ENCODE measurements at regions not wholly inside any gene's neighbourhood (a gene's known extent, or its start where the extent isn't known, plus 50 kb on each side); places are given as distances from the start of the nearest gene placed in this dataset.

DNA sequence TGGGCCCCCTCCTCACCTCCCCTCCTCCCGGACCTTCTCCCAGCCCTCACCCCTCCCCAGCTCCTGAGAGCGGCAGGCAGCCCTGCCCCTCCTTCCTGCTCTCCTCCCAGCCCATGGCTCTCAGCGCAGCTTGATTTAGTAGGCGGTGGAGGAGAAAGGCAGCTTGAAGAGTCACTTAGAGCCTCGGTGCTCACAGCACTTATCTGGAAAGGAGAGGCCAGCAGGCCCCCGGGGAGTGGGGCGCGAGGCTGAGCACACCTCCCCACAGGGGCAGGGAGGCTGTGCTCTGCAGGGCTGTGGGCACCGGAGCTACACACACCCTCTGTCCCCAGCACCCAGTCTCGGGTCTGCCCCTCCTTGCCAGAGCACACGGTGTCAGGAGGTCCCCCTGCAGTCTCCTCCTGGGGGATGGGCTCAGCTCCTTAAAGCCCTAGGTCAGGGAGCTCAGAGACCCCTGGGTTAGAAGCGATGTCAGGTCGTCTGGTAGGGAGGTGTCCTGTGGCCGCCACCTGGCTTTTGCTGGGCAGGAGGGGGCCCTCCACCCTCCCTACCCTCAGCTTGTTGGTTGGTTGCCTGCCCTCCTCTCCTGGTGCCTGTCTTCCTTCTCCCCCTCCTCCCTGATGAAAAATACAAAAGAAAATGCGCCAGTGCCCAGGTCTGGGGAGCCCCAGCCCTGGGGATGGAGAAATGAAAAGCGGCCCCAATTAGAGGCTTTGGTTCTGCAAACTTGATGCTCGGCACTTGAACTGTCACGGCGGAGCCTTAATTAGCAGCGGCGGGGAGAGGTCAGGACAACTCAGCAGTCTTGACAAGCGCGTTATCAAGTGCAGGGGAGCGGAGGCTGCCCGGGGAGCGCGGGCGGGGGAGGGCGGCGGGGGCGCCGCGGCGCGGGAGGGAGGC, 151.1 kb upstream of the GSE1 start:
- peaks cover 28% of the 10 kb centered on the region for H3K27me3 ChIP-seq (ENCODE audit: low read depth, low read length)
- no peaks in the 10 kb centered on the region for H3K9me3 ChIP-seq (ENCODE audit: insufficient read depth, low read length)
- H4K20me1 ChIP-seq (ENCODE audit: insufficient read depth, low read length), result no peaks in the 10 kb centered on the region
- no peaks in the 10 kb centered on the region for H3K79me2 ChIP-seq (ENCODE audit: low read length)
- no peak overlapping the region for H3K4me2 ChIP-seq (ENCODE audit: low read length)
- no peak overlapping the region for H3K4me3 ChIP-seq (ENCODE audit: low read length)
- H3K36me3 ChIP-seq (replicated peaks; ENCODE audit: low read depth, low read length), result no peaks in the 10 kb centered on the region
- H3K4me1 ChIP-seq (ENCODE audit: low read length), result no peaks in the 10 kb centered on the region
- no peak overlapping the region for H3K27ac ChIP-seq (ENCODE audit: low read length)
- H3K9ac ChIP-seq (ENCODE audit: low read length), result no peak overlapping the region
- no peak overlapping the region for H2AFZ ChIP-seq (ENCODE audit: low read depth, low read length)
- no peak for TF ChIP-seq EZH2phosphoT487 (IDR thresholded peaks at IDR 0.05; ENCODE audit: low read depth)
- TF ChIP-seq, protein P1, sequence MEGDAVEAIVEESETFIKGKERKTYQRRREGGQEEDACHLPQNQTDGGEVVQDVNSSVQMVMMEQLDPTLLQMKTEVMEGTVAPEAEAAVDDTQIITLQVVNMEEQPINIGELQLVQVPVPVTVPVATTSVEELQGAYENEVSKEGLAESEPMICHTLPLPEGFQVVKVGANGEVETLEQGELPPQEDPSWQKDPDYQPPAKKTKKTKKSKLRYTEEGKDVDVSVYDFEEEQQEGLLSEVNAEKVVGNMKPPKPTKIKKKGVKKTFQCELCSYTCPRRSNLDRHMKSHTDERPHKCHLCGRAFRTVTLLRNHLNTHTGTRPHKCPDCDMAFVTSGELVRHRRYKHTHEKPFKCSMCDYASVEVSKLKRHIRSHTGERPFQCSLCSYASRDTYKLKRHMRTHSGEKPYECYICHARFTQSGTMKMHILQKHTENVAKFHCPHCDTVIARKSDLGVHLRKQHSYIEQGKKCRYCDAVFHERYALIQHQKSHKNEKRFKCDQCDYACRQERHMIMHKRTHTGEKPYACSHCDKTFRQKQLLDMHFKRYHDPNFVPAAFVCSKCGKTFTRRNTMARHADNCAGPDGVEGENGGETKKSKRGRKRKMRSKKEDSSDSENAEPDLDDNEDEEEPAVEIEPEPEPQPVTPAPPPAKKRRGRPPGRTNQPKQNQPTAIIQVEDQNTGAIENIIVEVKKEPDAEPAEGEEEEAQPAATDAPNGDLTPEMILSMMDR (IDR thresholded peaks at IDR 0.05; ENCODE audit: low read depth, low read length), result no peak

DNA sequence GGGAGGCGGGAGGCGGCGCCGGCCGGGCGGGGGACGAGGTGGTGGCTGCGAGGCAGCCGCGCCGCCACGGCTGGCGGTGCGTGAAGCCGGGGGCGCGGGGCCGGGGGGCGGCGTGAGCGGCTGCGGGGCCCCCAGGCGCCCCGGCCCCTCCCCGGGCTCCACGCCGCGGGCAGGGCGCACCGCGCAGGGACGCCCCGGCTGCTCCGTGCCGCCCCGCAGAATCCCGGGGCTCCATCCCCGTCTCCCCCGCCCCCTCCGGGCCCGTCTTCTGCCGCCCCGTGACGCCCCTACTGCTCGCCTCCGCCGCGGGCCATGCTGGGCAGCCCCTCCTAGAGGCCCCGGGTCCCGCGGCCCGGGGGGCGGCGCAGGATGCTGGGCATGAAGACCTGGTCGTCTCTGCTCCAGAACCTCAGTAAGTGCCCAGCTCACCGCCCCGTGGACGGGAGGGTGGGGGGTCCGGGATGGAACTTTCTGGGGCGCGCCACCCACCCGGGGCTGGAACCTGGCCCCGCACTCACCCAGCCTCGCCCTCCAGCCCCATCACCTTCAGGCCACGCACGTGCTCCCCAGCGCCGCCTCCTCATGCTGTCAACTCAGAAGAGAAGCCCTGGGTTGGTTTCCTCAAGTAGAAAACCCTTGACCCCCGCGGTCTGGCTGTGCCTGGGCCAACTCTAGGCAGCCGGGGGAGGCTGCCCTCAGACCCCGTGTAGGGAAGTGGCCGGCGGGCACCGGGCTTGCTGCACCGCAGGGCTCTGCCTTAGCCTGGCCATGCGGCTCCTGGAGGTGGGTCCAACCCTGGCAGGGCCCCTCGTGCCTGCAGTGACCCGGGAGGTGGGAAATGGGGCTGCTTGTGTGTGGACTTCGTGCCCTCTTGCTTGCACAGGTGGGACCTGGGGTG, 150.2 kb upstream of the GSE1 start:
- no peaks in the 10 kb centered on the region for H3K79me2 ChIP-seq (ENCODE audit: low read length)
- no peak overlapping the region for H2AFZ ChIP-seq (ENCODE audit: low read depth, low read length)
- no peak overlapping the region for H3K27ac ChIP-seq (ENCODE audit: low read length)
- H3K9me3 ChIP-seq (ENCODE audit: insufficient read depth, low read length), result no peaks in the 10 kb centered on the region
- no peaks in the 10 kb centered on the region for H4K20me1 ChIP-seq (ENCODE audit: insufficient read depth, low read length)
- no peak overlapping the region for H3K4me2 ChIP-seq (ENCODE audit: low read length)
- peaks cover 21% of the 10 kb centered on the region; the same call in 1 of the 2 replicates for H3K27me3 ChIP-seq (ENCODE audit: low read depth, low read length)
- H3K4me3 ChIP-seq (ENCODE audit: low read length), result no peak overlapping the region
- no peak for TF ChIP-seq EZH2phosphoT487 (IDR thresholded peaks at IDR 0.05; ENCODE audit: low read depth)
- TF ChIP-seq, protein P1 (IDR thresholded peaks at IDR 0.05; ENCODE audit: low read depth, low read length), result no peak
- no peak overlapping the region for H3K9ac ChIP-seq (ENCODE audit: low read length)
- no peaks in the 10 kb centered on the region for H3K36me3 ChIP-seq (replicated peaks; ENCODE audit: low read depth, low read length)
- no peaks in the 10 kb centered on the region for H3K4me1 ChIP-seq (ENCODE audit: low read length)

DNA sequence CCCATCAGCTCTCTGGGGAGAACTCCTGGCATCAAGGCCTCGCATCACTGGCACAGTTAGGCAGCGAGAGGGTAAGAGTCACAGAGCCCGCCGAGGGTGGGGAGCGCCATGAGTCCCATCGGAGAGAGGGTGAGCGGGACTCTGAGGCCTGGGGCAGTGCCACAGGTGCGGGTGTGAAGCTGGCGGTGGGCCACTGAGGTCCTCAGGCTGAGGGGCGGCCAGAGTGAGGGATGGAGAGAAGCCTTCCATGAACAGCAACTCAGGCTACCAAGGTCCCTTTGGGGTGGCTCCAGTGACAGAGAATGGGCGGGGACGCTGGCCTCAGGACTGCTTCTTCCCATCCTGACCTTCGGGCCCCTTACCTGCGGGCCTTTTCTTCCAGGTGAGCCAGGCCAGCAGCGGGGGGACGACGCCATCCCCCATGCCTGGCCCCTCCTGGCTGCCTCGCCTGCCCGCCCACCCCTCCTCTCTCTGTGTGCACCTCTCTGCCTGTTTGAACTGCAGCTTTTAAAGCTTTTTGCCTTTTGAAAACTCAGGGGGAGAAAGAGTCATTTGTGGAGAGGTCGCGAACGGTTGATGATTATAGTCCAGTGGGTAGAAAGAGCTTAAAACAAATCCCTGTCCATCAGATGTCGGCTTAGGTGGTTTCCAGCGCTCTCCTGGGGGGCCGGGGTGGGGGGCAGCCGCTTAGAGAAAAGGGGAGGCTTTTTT, 149.3 kb upstream of the GSE1 start:
- Histone ChIP-seq H3K27me3 (ENCODE audit: low read depth, low read length) (peaks cover 21% of the 10 kb centered on the region; the same call in 1 of the 2 replicates), H3K36me3 (replicated peaks; ENCODE audit: low read depth, low read length) (no peaks in the 10 kb centered on the region), H3K4me1 (ENCODE audit: low read length) (no peaks in the 10 kb centered on the region), H4K20me1 (ENCODE audit: insufficient read depth, low read length) (no peaks in the 10 kb centered on the region), H3K27ac (ENCODE audit: low read length) (no peak overlapping the region), H2AFZ (ENCODE audit: low read depth, low read length) (no peak overlapping the region), H3K79me2 (ENCODE audit: low read length) (no peaks in the 10 kb centered on the region), H3K9me3 (ENCODE audit: insufficient read depth, low read length) (no peaks in the 10 kb centered on the region), H3K9ac (ENCODE audit: low read length) (no peak overlapping the region), H3K4me2 (ENCODE audit: low read length) (no peak overlapping the region), H3K4me3 (ENCODE audit: low read length) (no peak overlapping the region)
- no peak for TF ChIP-seq EZH2phosphoT487 (IDR thresholded peaks at IDR 0.05; ENCODE audit: low read depth)
- TF ChIP-seq, protein P1 (IDR thresholded peaks at IDR 0.05; ENCODE audit: low read depth, low read length), result no peak
